H9 (cell line): ENCODE measurements at regions not wholly inside any gene's neighbourhood (a gene's known extent, or its start where the extent isn't known, plus 50 kb on each side); places are given as distances from the start of the nearest gene placed in this dataset.

Experiments
- DNase-seq: peaks from one replicate; pipeline ENCODE4 v3.0.0-alpha.2; 2017
- H2AFZ ChIP-seq: one replicate; pipeline ENCODE4 v1.6.1; 2013; ENCODE audit warnings: mild to moderate bottlenecking, low read length, control low read depth, moderate library complexity
- H2AK5ac ChIP-seq: 2 replicates; pipeline ENCODE4 v1.6.1; 2013; ENCODE audit warnings: low read length, control low read depth, mixed read lengths; ENCODE audit not compliant: insufficient read length
- H2BK120ac ChIP-seq: one replicate; pipeline ENCODE4 v1.6.1; 2013; ENCODE audit warnings: low read depth, mild to moderate bottlenecking, low read length, control low read depth, inconsistent platforms; ENCODE audit not compliant: poor library complexity, severe bottlenecking
- H2BK12ac ChIP-seq: 2 replicates; pipeline ENCODE4 v1.6.1; 2013; ENCODE audit warnings: low read length, control low read depth, mixed read lengths, low read depth; ENCODE audit not compliant: insufficient read length
- H2BK15ac ChIP-seq: 2 replicates; pipeline ENCODE4 v1.6.1; 2013; ENCODE audit warnings: low read depth, low read length, control low read depth
- H2BK20ac ChIP-seq: one replicate; pipeline ENCODE4 v1.6.1; 2013; ENCODE audit warnings: low read depth, mild to moderate bottlenecking, low read length, control low read depth, inconsistent platforms; ENCODE audit not compliant: poor library complexity, severe bottlenecking
- H2BK5ac ChIP-seq: 2 replicates; pipeline ENCODE4 v1.6.1; 2013; ENCODE audit warnings: low read length, control low read depth, mixed read lengths; ENCODE audit not compliant: insufficient read length
- H3K14ac ChIP-seq: 2 replicates; pipeline ENCODE4 v1.6.1; 2013; ENCODE audit warnings: low read length, control low read depth; ENCODE audit not compliant: insufficient read depth
- H3K18ac ChIP-seq: 2 replicates; pipeline ENCODE4 v1.6.1; 2013; ENCODE audit warnings: low read depth, mild to moderate bottlenecking, mixed read lengths, low read length, control low read depth; ENCODE audit not compliant: insufficient read length
- H3K23ac ChIP-seq: 2 replicates; pipeline ENCODE4 v1.6.1; 2013; ENCODE audit warnings: low read length, control low read depth, mixed read lengths, low read depth; ENCODE audit not compliant: insufficient read length
- H3K23me2 ChIP-seq: 2 replicates; pipeline ENCODE4 v1.6.1; 2013; ENCODE audit warnings: low read depth, mild to moderate bottlenecking, mixed read lengths, low read length, control low read depth; ENCODE audit not compliant: insufficient read length, poor library complexity, severe bottlenecking
- H3K27ac ChIP-seq: 2 replicates; pipeline ENCODE4 v1.5.1; 2013; ENCODE audit warnings: low read length, control low read depth, mixed read lengths, low read depth; ENCODE audit not compliant: insufficient read length
- H3K27me3 ChIP-seq: 2 replicates; pipeline ENCODE4 v1.6.1; 2013; ENCODE audit warnings: low read length, control low read depth, inconsistent platforms; ENCODE audit not compliant: insufficient read depth
- H3K4ac ChIP-seq: 2 replicates; pipeline ENCODE4 v1.6.1; 2013; ENCODE audit warnings: low read depth, mild to moderate bottlenecking, control low read depth, inconsistent platforms, low read length, moderate library complexity
- H3K4me1 ChIP-seq: 2 replicates; pipeline ENCODE4 v1.6.1; 2013; ENCODE audit warnings: low read length, control low read depth, inconsistent platforms; ENCODE audit not compliant: insufficient read depth
- H3K4me2 ChIP-seq: 2 replicates; pipeline ENCODE4 v1.6.1; 2013; ENCODE audit warnings: low read length, control low read depth, mixed read lengths; ENCODE audit not compliant: insufficient read length, insufficient read depth
- H3K56ac ChIP-seq: 2 replicates; pipeline ENCODE4 v1.6.1; 2013; ENCODE audit warnings: low read depth, mild to moderate bottlenecking, mixed read lengths, low read length, control low read depth; ENCODE audit not compliant: insufficient read length
- H3K79me1 ChIP-seq: 2 replicates; pipeline ENCODE4 v1.6.1; 2013; ENCODE audit warnings: low read depth, mild to moderate bottlenecking, moderate library complexity, low read length, control low read depth, inconsistent platforms; ENCODE audit not compliant: insufficient read depth, poor library complexity, severe bottlenecking
- H3K79me2 ChIP-seq: 2 replicates; pipeline ENCODE4 v1.6.1; 2013; ENCODE audit warnings: low read length, control low read depth, inconsistent platforms; ENCODE audit not compliant: insufficient read depth
- H3K9ac ChIP-seq: 2 replicates; pipeline ENCODE4 v1.6.1; 2013; ENCODE audit warnings: low read length, control low read depth, mixed read lengths; ENCODE audit not compliant: insufficient read length; ENCODE audit errors: extremely low read depth
- H3K9me3 ChIP-seq: one replicate; pipeline ENCODE4 v1.6.1; 2013; ENCODE audit warnings: low read depth, low read length, inconsistent platforms; ENCODE audit not compliant: control insufficient read depth
- H3T11ph ChIP-seq: one replicate; pipeline ENCODE4 v1.6.1; 2013; ENCODE audit warnings: mild to moderate bottlenecking, low read length, control low read depth, inconsistent platforms
- H4K20me1 ChIP-seq: one replicate; pipeline ENCODE4 v1.6.1; 2013; ENCODE audit not compliant: control insufficient read depth, insufficient read length, insufficient read depth
- H4K5ac ChIP-seq: 2 replicates; pipeline ENCODE4 v1.6.1; 2013; ENCODE audit warnings: low read depth, mild to moderate bottlenecking, mixed read lengths, low read length, control low read depth; ENCODE audit not compliant: insufficient read length
- H4K8ac ChIP-seq: replicated peaks from 2 replicates; pipeline ENCODE4 v1.6.1; 2013; ENCODE audit warnings: low read length, control low read depth, mixed read lengths, low read depth; ENCODE audit not compliant: insufficient read length
- H4K91ac ChIP-seq: 2 replicates; pipeline ENCODE4 v1.6.1; 2013; ENCODE audit warnings: low read depth, mild to moderate bottlenecking, moderate library complexity, mixed read lengths, low read length, control low read depth; ENCODE audit not compliant: insufficient read length
- H3K27ac Mint-ChIP-seq, 3 experiments: 2 replicates in 2 of 3; 3 replicates in 1 of 3; pipeline ENCODE4 v1.8.0; 2020 to 2021; ENCODE audit warnings: mixed read lengths in 3 of 3, mild to moderate bottlenecking in 1 of 3, moderate library complexity in 1 of 3
- H3K27me3 Mint-ChIP-seq: 2 replicates; pipeline ENCODE4 v1.8.0; 2021; ENCODE audit warnings: low read depth, mild to moderate bottlenecking, moderate library complexity, mixed read lengths
- H3K36me3 Mint-ChIP-seq, 3 experiments: 2 replicates in 2 of 3; 3 replicates in 1 of 3; pipeline ENCODE4 v1.8.0; 2020 to 2021; ENCODE audit warnings: low read depth in 3 of 3, mixed read lengths in 3 of 3; ENCODE audit not compliant: insufficient read depth in 1 of 3
- H3K4me1 Mint-ChIP-seq, 2 experiments: 2 replicates each; pipeline ENCODE4 v1.8.0; 2020; ENCODE audit warnings: mixed read lengths in 2 of 2
- H3K4me3 Mint-ChIP-seq, 2 experiments: 2 replicates in 1 of 2; 3 replicates in 1 of 2; pipeline ENCODE4 v1.8.0; 2020 to 2021; ENCODE audit warnings: mild to moderate bottlenecking in 2 of 2, mixed read lengths in 2 of 2, moderate library complexity in 1 of 2
- H3K9me3 Mint-ChIP-seq, 2 experiments: 2 replicates in 1 of 2; 3 replicates in 1 of 2; pipeline ENCODE4 v1.8.0; 2020; ENCODE audit warnings: mild to moderate bottlenecking in 2 of 2, mixed read lengths in 2 of 2, moderate library complexity in 1 of 2
- CTCF ChIP-seq: fragments of 200-600 bp; sonication (generic); conservative IDR thresholded peaks from 3 replicates; pipeline ENCODE4 v1.8.0; 2021; ENCODE audit warnings: antibody characterized with exemption, mild to moderate bottlenecking
- WGBS: extraction: QIAGEN DNeasy Blood & Tissue Kit; methylation state at CpG from one replicate; pipeline ENCODE4 v1.1.7; 2013; ENCODE audit warnings: missing lambda C conversion rate, low lambda C conversion rate, mixed read lengths; ENCODE audit not compliant: insufficient read length; ENCODE audit errors: extremely low coverage; 5-methylcytosine and 5-hydroxymethylcytosine counted together

- Histone ChIP-seq H3K4ac (no peak overlapping the region), H3K18ac (no peak overlapping the region), H3K9ac (no peak overlapping the region), H2BK120ac (no peak overlapping the region), H3T11ph (no peak overlapping the region), H2BK20ac (no peak overlapping the region), H2AK5ac (no peak overlapping the region), H3K27ac (no peak overlapping the region), H3K4me1 (no peaks in the 10 kb centered on the region), H3K79me1 (no peaks in the 10 kb centered on the region), H4K91ac (no peak overlapping the region), H3K23ac (no peak overlapping the region), H4K5ac (no peak overlapping the region), H2AFZ (no peak overlapping the region), H3K9me3 (no peaks in the 10 kb centered on the region), H4K8ac (no peak overlapping the region), H3K14ac (no peak overlapping the region), H3K27me3 (no peaks in the 10 kb centered on the region), H3K56ac (no peak overlapping the region), H4K20me1 (no peaks in the 10 kb centered on the region), H3K4me2 (no peak overlapping the region), H2BK5ac (no peak overlapping the region), H3K79me2 (no peaks in the 10 kb centered on the region), H3K23me2 (no peaks in the 10 kb centered on the region), H2BK15ac (no peak overlapping the region), H2BK12ac (no peak overlapping the region)
- Mint-ChIP-seq H3K4me1 (no peaks in the 10 kb centered on the region), H3K4me3 (no peak overlapping the region), H3K27me3 (no peaks in the 10 kb centered on the region), H3K36me3 (no peaks in the 10 kb centered on the region), H3K27ac (no peak overlapping the region), H3K9me3 (no peaks in the 10 kb centered on the region)
- DNase-seq, result no peak
- no peak for TF ChIP-seq CTCF
- WGBS, result no CpG with 5 or more reads among the region's 2 CpGs
Observed at GRCh38 chr12:61998791-61999190, 261.4 kb upstream of the USP15 start.
